Activated CD8-positive, alpha-beta T cell treated with anti-CD3 and anti-CD28 coated beads for 36 hours (primary cell): ENCODE measurements at regions not wholly inside any gene's neighbourhood (a gene's known extent, or its start where the extent isn't known, plus 50 kb on each side); places are given as distances from the start of the nearest gene placed in this dataset.
"Not testable (repeated sequence)": the region's sequence is repeated elsewhere in the genome, so short reads cannot be mapped to it uniquely, and the experiment has no call there.

Experiments used
- ATAC-seq: fragments of 200-7000 bp; cut with Tn5 transposase; one replicate; pipeline ENCODE4 v1.10.0; 2021; ENCODE audit warnings: mild to moderate bottlenecking, moderate library complexity
- CTCF ChIA-PET: fragments of 350-600 bp; sonication (Branson Sonifier 250); formaldehyde crosslinking; loops from one replicate; lab custom pipeline; 2021; ENCODE audit warnings: antibody characterized with exemption; lab: Charles Lee
- POLR2A ChIA-PET: fragments of 350-600 bp; sonication (Branson Sonifier 250); formaldehyde crosslinking; loops from one replicate; lab custom pipeline; 2021; ENCODE audit warnings: antibody characterized with exemption; lab: Charles Lee
- DNase-seq: peaks from one replicate; pipeline ENCODE4 v3.0.0-alpha.2; 2020
- H3K27ac Mint-ChIP-seq: one replicate; pipeline ENCODE4 v1.8.0; 2021; ENCODE audit warnings: mild to moderate bottlenecking, mixed read lengths
- H3K27me3 Mint-ChIP-seq: one replicate; pipeline ENCODE4 v1.8.0; 2021; ENCODE audit warnings: mixed read lengths
- H3K36me3 Mint-ChIP-seq: one replicate; pipeline ENCODE4 v1.8.0; 2021; ENCODE audit warnings: low read depth, mixed read lengths
- H3K4me1 Mint-ChIP-seq: one replicate; pipeline ENCODE4 v1.8.0; 2021; ENCODE audit warnings: low read depth, mixed read lengths
- H3K4me3 Mint-ChIP-seq: one replicate; pipeline ENCODE4 v1.8.0; 2021; ENCODE audit warnings: mild to moderate bottlenecking, moderate library complexity, mixed read lengths
- H3K9me3 Mint-ChIP-seq: one replicate; pipeline ENCODE4 v1.8.0; 2021; ENCODE audit warnings: mixed read lengths
- intact Hi-C: fragments of 100-400 bp; cut with micrococcal nuclease; formaldehyde crosslinking; loops from one replicate; pipeline ENCODE4 v1.10.0; 2022
- TF ChIP-seq, protein P1 (sequence below): fragments of 200-600 bp; IDR thresholded peaks from one replicate; pipeline ENCODE4 v1.8.0; 2022; ENCODE audit warnings: antibody characterized with exemption, mild to moderate bottlenecking

- no peak overlapping the region for H3K27ac Mint-ChIP-seq
- no peaks in the 10 kb centered on the region for H3K27me3 Mint-ChIP-seq
- intact Hi-C loops, result no loop called here
- H3K4me3 Mint-ChIP-seq, result no peak overlapping the region
- POLR2A ChIA-PET, result no interaction called here
- peaks cover 3% of the 10 kb centered on the region for H3K9me3 Mint-ChIP-seq
- CTCF ChIA-PET, result no interaction called here
- DNase-seq (no peak), ATAC-seq (no peak)
- TF ChIP-seq, protein P1, sequence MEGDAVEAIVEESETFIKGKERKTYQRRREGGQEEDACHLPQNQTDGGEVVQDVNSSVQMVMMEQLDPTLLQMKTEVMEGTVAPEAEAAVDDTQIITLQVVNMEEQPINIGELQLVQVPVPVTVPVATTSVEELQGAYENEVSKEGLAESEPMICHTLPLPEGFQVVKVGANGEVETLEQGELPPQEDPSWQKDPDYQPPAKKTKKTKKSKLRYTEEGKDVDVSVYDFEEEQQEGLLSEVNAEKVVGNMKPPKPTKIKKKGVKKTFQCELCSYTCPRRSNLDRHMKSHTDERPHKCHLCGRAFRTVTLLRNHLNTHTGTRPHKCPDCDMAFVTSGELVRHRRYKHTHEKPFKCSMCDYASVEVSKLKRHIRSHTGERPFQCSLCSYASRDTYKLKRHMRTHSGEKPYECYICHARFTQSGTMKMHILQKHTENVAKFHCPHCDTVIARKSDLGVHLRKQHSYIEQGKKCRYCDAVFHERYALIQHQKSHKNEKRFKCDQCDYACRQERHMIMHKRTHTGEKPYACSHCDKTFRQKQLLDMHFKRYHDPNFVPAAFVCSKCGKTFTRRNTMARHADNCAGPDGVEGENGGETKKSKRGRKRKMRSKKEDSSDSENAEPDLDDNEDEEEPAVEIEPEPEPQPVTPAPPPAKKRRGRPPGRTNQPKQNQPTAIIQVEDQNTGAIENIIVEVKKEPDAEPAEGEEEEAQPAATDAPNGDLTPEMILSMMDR, result no peak
- no peaks in the 10 kb centered on the region for H3K4me1 Mint-ChIP-seq
- no peaks in the 10 kb centered on the region for H3K36me3 Mint-ChIP-seq
Measured at GRCh38 chr18:78492813-78493371, 486.7 kb upstream of the SALL3 start.

DNA sequence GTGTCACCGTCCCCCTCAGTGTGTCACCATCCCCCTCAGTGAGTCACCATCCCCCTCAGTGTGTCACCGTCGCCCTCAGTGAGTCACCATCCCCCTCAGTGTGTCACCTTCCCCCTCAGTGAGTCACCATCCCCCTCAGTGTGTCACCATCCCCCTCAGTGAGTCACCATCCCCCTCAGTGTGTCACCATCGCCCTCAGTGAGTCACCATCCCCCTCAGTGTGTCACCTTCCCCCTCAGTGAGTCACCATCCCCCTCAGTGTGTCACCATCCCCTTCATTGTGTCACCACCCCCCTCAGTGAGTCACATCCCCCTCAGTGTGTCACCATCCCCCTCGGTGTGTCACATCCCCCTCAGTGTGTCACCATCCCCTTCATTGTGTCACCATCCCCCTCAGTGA is 486.1 kb upstream of the SALL3 start:
- not testable (repeated sequence) for H3K36me3 Mint-ChIP-seq, H3K4me1 Mint-ChIP-seq

GRCh38 chr18:78494204-78495085 is 485.2 kb upstream of the SALL3 start:
- ATAC-seq, result no peak
- no peaks in the 10 kb centered on the region for H3K36me3 Mint-ChIP-seq
- no peaks in the 10 kb centered on the region for H3K4me1 Mint-ChIP-seq
- no peak overlapping the region for H3K4me3 Mint-ChIP-seq
- no peaks in the 10 kb centered on the region for H3K27me3 Mint-ChIP-seq
- no peak for DNase-seq
- intact Hi-C loops, result no loop called here
- TF ChIP-seq, protein P1, result no peak
- ChIA-PET POLR2A (no interaction called here), CTCF (no interaction called here)
- peaks cover 3% of the 10 kb centered on the region for H3K9me3 Mint-ChIP-seq
- peak overlapping the region; percentile 63 for H3K27ac Mint-ChIP-seq

More for the DNA sequence above, 486.1 kb upstream of the SALL3 start:
- H3K27me3 Mint-ChIP-seq, H3K27ac Mint-ChIP-seq, CTCF ChIA-PET, intact Hi-C loops, POLR2A ChIA-PET, H3K4me3 Mint-ChIP-seq, ATAC-seq, H3K9me3 Mint-ChIP-seq: not testable (repeated sequence)
- peak; percentile 17 for DNase-seq

DNA sequence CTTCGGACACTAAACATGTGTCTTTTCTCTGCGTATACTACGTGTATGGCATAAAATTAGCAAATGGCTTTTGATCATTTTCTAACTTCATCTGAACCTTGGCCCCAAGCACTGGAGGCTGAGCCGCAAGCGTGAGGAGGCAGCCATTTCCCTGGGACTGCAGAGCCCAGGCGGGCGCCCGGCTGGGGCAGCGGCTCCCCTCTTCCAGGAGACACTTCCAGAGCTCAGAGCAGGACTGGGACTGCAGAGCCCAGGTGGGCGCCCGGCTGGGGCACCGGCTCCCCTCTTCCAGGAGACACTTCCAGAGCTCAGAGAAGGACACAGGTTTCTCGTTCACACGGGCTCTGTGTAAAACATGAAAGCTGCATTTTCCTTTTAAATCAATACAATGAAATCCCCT is 484.1 kb upstream of the SALL3 start:
- CTCF ChIA-PET, result no interaction called here
- peaks cover 3% of the 10 kb centered on the region for H3K9me3 Mint-ChIP-seq

DNA sequence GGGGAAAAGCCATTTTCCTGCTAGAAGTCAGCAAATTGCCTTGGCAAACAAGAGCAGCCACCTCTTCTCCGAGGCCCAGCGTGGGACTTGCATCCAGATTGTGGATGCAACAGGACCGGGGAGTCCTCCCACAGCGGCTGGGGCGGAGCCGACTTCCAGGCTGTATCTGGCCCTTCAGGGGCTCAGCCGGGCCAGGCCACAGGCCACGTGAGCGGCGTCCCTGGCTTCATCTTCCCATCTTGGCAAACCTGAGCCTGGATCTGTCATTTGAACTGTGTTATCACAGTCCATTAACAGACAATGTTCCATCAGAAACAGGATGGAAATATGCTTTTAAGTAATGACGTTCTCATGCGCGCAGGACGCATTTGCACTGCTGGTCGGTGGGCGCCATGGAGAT is 483.5 kb upstream of the SALL3 start:
- H3K27ac Mint-ChIP-seq, result no peak overlapping the region
- no peaks in the 10 kb centered on the region for H3K4me1 Mint-ChIP-seq
- intact Hi-C loops, result no loop called here
- ATAC-seq (no peak), DNase-seq (no peak)
- H3K4me3 Mint-ChIP-seq, result no peak overlapping the region
- ChIA-PET POLR2A (no interaction called here), CTCF (no interaction called here)
- no peaks in the 10 kb centered on the region for H3K36me3 Mint-ChIP-seq
- H3K27me3 Mint-ChIP-seq, result no peaks in the 10 kb centered on the region
- TF ChIP-seq, protein P1, result no peak
- H3K9me3 Mint-ChIP-seq, result peaks cover 3% of the 10 kb centered on the region

More for the DNA sequence above, 484.1 kb upstream of the SALL3 start:
- H3K4me3 Mint-ChIP-seq, result no peak overlapping the region
- no peaks in the 10 kb centered on the region for H3K36me3 Mint-ChIP-seq
- H3K27ac Mint-ChIP-seq, result no peak overlapping the region
- no peak for DNase-seq
- H3K4me1 Mint-ChIP-seq, result no peaks in the 10 kb centered on the region
- TF ChIP-seq, protein P1, result no peak
- intact Hi-C loops, result no loop called here
- H3K27me3 Mint-ChIP-seq, result no peaks in the 10 kb centered on the region
- POLR2A ChIA-PET, result no interaction called here
- ATAC-seq, result no peak
